IPS DF 6.9 (cell line): ENCODE measurements at regions not wholly inside any gene's neighbourhood (a gene's known extent, or its start where the extent isn't known, plus 50 kb on each side); places are given as distances from the start of the nearest gene placed in this dataset.

ENCODE experiments used
- DNase-seq: peaks from one replicate; pipeline ENCODE4 v3.0.0-alpha.2; 2013; ENCODE audit warnings: low read depth, low spot score
- H3K27ac ChIP-seq: one replicate; pipeline ENCODE4 v1.5.1; 2013; ENCODE audit warnings: low read length, control low read depth
- H3K27me3 ChIP-seq: 2 replicates; pipeline ENCODE4 v1.6.1; 2013; ENCODE audit warnings: mild to moderate bottlenecking, low read length; ENCODE audit not compliant: control insufficient read depth, insufficient read depth
- H3K36me3 ChIP-seq: 2 replicates; pipeline ENCODE4 v1.6.1; 2013; ENCODE audit warnings: low read length; ENCODE audit not compliant: control insufficient read depth, insufficient read depth
- H3K4me1 ChIP-seq: 2 replicates; pipeline ENCODE4 v1.6.1; 2013; ENCODE audit warnings: low read length; ENCODE audit not compliant: control insufficient read depth, insufficient read depth
- H3K4me3 ChIP-seq: 2 replicates; pipeline ENCODE4 v1.5.1; 2013; ENCODE audit warnings: mild to moderate bottlenecking, low read length
- H3K9me3 ChIP-seq: 2 replicates; pipeline ENCODE4 v1.6.1; 2013; ENCODE audit warnings: low read length, inconsistent platforms; ENCODE audit not compliant: control insufficient read depth, insufficient read depth
- WGBS: extraction: QIAGEN DNeasy Blood & Tissue Kit; methylation state at CpG from one replicate; pipeline ENCODE4 v1.1.7; 2013; ENCODE audit warnings: mixed read lengths, missing lambda C conversion rate; ENCODE audit not compliant: insufficient read length, insufficient coverage; 5-methylcytosine and 5-hydroxymethylcytosine counted together

DNA sequence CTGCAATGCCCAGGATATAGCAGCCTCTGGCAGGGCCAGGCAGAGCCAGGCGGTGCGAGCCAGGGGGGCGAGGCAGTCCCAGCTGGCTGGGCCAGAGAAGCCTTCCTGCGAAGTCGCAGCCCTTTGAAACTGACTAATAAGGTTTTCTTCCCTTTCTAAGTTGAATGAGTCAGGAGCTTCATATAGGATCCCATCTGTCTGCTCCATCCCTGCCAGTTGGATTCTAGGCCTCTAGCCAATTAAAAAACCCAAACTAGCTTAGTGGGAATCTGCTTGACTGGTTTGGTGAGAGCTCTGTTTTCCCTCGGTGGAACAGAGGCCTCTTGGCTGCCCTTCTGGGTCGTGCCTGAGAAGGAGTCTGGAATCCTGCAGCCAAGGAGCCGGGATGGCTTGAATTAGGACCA is 70.1 kb upstream of the RAPGEF1 start:
- no peak overlapping the region for H3K27ac ChIP-seq
- H3K4me1 ChIP-seq: peaks cover 13% of the 10 kb centered on the region

GRCh38 chr9:131808291-131808690 is 68.4 kb upstream of the RAPGEF1 start:
- no peaks in the 10 kb centered on the region for H3K27me3 ChIP-seq
- peaks cover 15% of the 10 kb centered on the region for H3K4me1 ChIP-seq
- WGBS: no CpG with 5 or more reads among the region's 7 CpGs

More for the DNA sequence above, 70.1 kb upstream of the RAPGEF1 start:
- WGBS: no CpG with 5 or more reads among the region's 8 CpGs
- no peaks in the 10 kb centered on the region for H3K9me3 ChIP-seq
- H3K36me3 ChIP-seq: no peaks in the 10 kb centered on the region
- no peak for DNase-seq
- H3K27me3 ChIP-seq: no peaks in the 10 kb centered on the region
- H3K4me3 ChIP-seq: no peak overlapping the region

DNA sequence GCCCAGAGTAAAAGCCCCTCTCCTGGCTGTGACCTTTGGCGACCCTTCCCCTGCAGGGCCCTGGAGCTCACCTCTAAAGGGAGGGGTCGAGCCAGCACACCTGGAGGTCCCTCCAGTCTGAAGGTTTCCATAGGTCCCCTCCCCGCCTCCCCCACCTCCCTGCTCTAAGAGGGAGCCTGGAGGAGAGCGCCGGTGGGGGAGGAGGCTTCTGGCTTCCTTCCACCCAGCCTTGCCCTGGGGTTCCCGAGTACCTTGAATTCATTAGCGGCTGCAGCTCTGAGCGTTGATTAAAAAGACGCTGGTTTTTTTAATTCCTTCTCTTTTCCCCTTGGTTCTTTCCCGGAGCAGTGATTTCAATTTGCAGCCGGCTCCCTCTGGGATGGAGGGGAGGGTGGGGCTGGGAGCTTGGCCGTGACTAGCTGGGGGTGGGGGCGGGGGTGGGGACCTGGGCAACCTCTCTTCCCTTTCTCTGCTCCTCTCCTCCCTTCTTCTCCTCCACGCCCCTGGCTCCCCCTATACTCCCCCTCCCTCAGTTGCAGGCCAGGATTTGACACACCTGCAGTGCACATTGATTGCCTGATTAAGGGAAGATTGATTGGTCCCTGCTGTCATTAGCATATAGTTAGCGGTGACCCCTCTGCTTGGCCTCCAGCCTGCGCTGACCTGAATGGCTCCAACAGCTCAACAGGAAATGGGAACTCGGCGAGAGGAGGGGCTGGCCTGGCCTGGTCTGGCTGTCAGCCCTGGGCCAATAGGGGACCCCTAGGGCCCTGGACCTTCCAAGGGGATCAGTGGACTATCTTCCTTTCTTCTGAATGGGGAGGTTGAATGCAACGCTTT is 67.5 kb upstream of the RAPGEF1 start:
- no CpG with 5 or more reads among the region's 19 CpGs for WGBS
- Histone ChIP-seq H3K4me1 (peaks cover 15% of the 10 kb centered on the region), H3K4me3 (peak overlapping the region; percentile 8; the same call in 1 of the 2 replicates), H3K27me3 (no peaks in the 10 kb centered on the region), H3K36me3 (no peaks in the 10 kb centered on the region), H3K27ac (no peak overlapping the region), H3K9me3 (no peaks in the 10 kb centered on the region)
- DNase-seq: peak; percentile 64

More at GRCh38 chr9:131808291-131808690, 68.4 kb upstream of the RAPGEF1 start:
- DNase-seq: no peak
- Histone ChIP-seq H3K36me3 (no peaks in the 10 kb centered on the region), H3K27ac (no peak overlapping the region), H3K9me3 (no peaks in the 10 kb centered on the region), H3K4me3 (no peak overlapping the region)

DNA sequence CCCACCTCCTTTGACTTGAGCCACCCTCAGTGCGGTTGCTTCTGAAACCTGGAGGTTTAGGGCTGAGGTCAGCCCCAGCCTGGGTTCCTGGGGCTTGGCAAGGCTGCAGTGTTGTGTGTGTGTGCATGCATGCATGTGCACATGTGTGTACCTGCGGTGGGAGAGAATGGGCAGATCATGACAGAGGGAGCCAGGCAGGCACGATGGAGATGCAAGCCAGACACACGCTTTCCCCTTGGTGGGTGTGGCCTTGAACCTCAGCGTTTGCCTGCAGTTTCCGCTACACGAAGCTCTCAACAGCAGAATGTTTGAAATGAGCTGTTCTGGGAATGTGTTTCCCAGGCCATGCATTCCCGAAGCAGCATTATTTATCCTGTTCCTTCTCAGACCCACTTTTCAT is 65.9 kb upstream of the RAPGEF1 start:
- H3K9me3 ChIP-seq: no peaks in the 10 kb centered on the region
- DNase-seq: no peak
- no peak overlapping the region for H3K27ac ChIP-seq
- no CpG with 5 or more reads among the region's 8 CpGs for WGBS
- H3K27me3 ChIP-seq: no peaks in the 10 kb centered on the region
- no peak overlapping the region for H3K4me3 ChIP-seq
- peaks cover 15% of the 10 kb centered on the region for H3K4me1 ChIP-seq
- H3K36me3 ChIP-seq: no peaks in the 10 kb centered on the region

DNA sequence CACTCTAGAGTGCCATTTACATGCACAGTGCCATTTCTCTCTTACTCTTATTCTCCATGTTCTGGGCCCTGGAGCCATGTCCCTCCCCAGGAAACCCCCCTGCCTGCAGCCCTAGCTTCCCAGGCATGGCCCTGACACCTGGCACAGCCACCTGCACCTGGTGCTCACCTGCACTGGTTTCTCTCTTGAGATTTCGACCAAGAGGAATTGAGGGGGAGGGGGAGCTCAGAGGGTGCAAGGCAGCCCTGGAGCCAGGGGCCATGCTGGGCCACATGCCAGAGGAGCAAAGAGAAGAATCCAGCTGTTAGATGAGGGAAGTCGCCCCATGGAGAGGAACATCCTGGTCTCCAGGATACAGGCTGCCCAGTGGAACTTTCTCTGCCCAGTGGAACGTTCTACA is 65.0 kb upstream of the RAPGEF1 start:
- Histone ChIP-seq H3K27me3 (no peaks in the 10 kb centered on the region), H3K27ac (no peak overlapping the region), H3K36me3 (no peaks in the 10 kb centered on the region), H3K4me3 (no peak overlapping the region), H3K4me1 (peaks cover 15% of the 10 kb centered on the region), H3K9me3 (no peaks in the 10 kb centered on the region)
- no peak for DNase-seq
- no CpG with 5 or more reads among the region's 3 CpGs for WGBS

- no CpG with 5 or more reads among the region's 4 CpGs for WGBS
- peaks cover 15% of the 10 kb centered on the region for H3K4me1 ChIP-seq
- no peaks in the 10 kb centered on the region for H3K27me3 ChIP-seq
- DNase-seq: no peak
- no peak overlapping the region for H3K27ac ChIP-seq
- H3K9me3 ChIP-seq: no peaks in the 10 kb centered on the region
- H3K4me3 ChIP-seq: no peak overlapping the region
- no peaks in the 10 kb centered on the region for H3K36me3 ChIP-seq
These were observed 64.0 kb upstream of the RAPGEF1 start for GRCh38 chr9:131803758-131804411.

GRCh38 chr9:131801810-131802209 is 61.9 kb upstream of the RAPGEF1 start:
- no CpG with 5 or more reads among the region's 8 CpGs for WGBS
- H3K27me3 ChIP-seq: no peaks in the 10 kb centered on the region
- H3K9me3 ChIP-seq: no peaks in the 10 kb centered on the region
- no peak overlapping the region for H3K27ac ChIP-seq
- peaks cover 14% of the 10 kb centered on the region for H3K4me1 ChIP-seq
- H3K36me3 ChIP-seq: no peaks in the 10 kb centered on the region
- no peak for DNase-seq
- no peak overlapping the region for H3K4me3 ChIP-seq

GRCh38 chr9:131800843-131801242 is 61.0 kb upstream of the RAPGEF1 start:
- no CpG with 5 or more reads among the region's 2 CpGs for WGBS
- H3K27me3 ChIP-seq: no peaks in the 10 kb centered on the region
- H3K27ac ChIP-seq: no peak overlapping the region

GRCh38 chr9:131800366-131800765 is 60.5 kb upstream of the RAPGEF1 start:
- WGBS: no CpG with 5 or more reads among the region's 2 CpGs
- H3K4me3 ChIP-seq: no peak overlapping the region
- no peak for DNase-seq
- H3K4me1 ChIP-seq: peaks cover 4% of the 10 kb centered on the region
- no peaks in the 10 kb centered on the region for H3K36me3 ChIP-seq
- H3K9me3 ChIP-seq: no peaks in the 10 kb centered on the region
- H3K27ac ChIP-seq: no peak overlapping the region
- H3K27me3 ChIP-seq: no peaks in the 10 kb centered on the region

More at GRCh38 chr9:131800843-131801242, 61.0 kb upstream of the RAPGEF1 start:
- H3K9me3 ChIP-seq: no peaks in the 10 kb centered on the region
- no peak overlapping the region for H3K4me3 ChIP-seq
- peaks cover 6% of the 10 kb centered on the region for H3K4me1 ChIP-seq
- DNase-seq: no peak
- no peaks in the 10 kb centered on the region for H3K36me3 ChIP-seq

- no peaks in the 10 kb centered on the region for H3K27me3 ChIP-seq
- no peaks in the 10 kb centered on the region for H3K36me3 ChIP-seq
- H3K9me3 ChIP-seq: no peaks in the 10 kb centered on the region
- no CpG with 5 or more reads among the region's 8 CpGs for WGBS
- no peak overlapping the region for H3K4me3 ChIP-seq
- H3K27ac ChIP-seq: no peak overlapping the region
- no peak for DNase-seq
- H3K4me1 ChIP-seq: peaks cover under 1% of the 10 kb centered on the region
These were observed 59.4 kb upstream of the RAPGEF1 start for GRCh38 chr9:131799177-131799823.
